Neuronal stem cell (in vitro differentiated cells): ENCODE measurements at regions not wholly inside any gene's neighbourhood (a gene's known extent, or its start where the extent isn't known, plus 50 kb on each side); places are given as distances from the start of the nearest gene placed in this dataset.

Experiments used
- DNase-seq: peaks from one replicate; pipeline ENCODE4 v3.0.0-alpha.2; 2013; ENCODE audit warnings: low spot score
- H2AFZ ChIP-seq: one replicate; pipeline ENCODE4 v1.6.1; 2013; ENCODE audit warnings: mild to moderate bottlenecking, low read length, inconsistent platforms
- H2AK5ac ChIP-seq: 2 replicates; pipeline ENCODE4 v1.6.1; 2013; ENCODE audit warnings: low read depth, mild to moderate bottlenecking, inconsistent platforms, low read length, moderate library complexity, mixed read lengths
- H2BK120ac ChIP-seq: 2 replicates; pipeline ENCODE4 v1.6.1; 2013; ENCODE audit warnings: low read depth, mild to moderate bottlenecking, inconsistent platforms, low read length, moderate library complexity, mixed read lengths
- H2BK12ac ChIP-seq: one replicate; pipeline ENCODE4 v1.6.1; 2013; ENCODE audit warnings: low read length, inconsistent platforms
- H2BK15ac ChIP-seq: 2 replicates; pipeline ENCODE4 v1.6.1; 2013; ENCODE audit warnings: mild to moderate bottlenecking, low read length, inconsistent platforms, mixed read lengths
- H2BK5ac ChIP-seq: one replicate; pipeline ENCODE4 v1.6.1; 2013; ENCODE audit warnings: inconsistent platforms, mild to moderate bottlenecking, low read length, moderate library complexity
- H3K14ac ChIP-seq: one replicate; pipeline ENCODE4 v1.6.1; 2013; ENCODE audit warnings: low read length, inconsistent platforms
- H3K18ac ChIP-seq: 2 replicates; pipeline ENCODE4 v1.6.1; 2013; ENCODE audit warnings: low read length, inconsistent platforms
- H3K23ac ChIP-seq: 2 replicates; pipeline ENCODE4 v1.6.1; 2013; ENCODE audit warnings: low read depth, mild to moderate bottlenecking, mixed read lengths, low read length, inconsistent platforms; ENCODE audit not compliant: poor library complexity
- H3K27ac ChIP-seq: replicated peaks from 3 replicates; pipeline ENCODE4 v1.5.1; 2013; ENCODE audit warnings: low read length, inconsistent platforms
- H3K27me3 ChIP-seq, 3 experiments: 2 replicates each; pipeline ENCODE4 v1.6.1; 2013; ENCODE audit warnings: low read length in 3 of 3, mild to moderate bottlenecking in 2 of 3, inconsistent platforms in 1 of 3, low read depth in 1 of 3, mixed read lengths in 1 of 3, moderate library complexity in 1 of 3; ENCODE audit not compliant: control insufficient read depth in 3 of 3, insufficient read depth in 3 of 3
- H3K36me3 ChIP-seq, 2 donors: replicated peaks in 1 of 2; 2 replicates each; pipeline ENCODE4 v1.6.1; 2013; ENCODE audit warnings: low read length in 2 of 2; ENCODE audit not compliant: control insufficient read depth in 2 of 2, insufficient read depth in 2 of 2
- H3K4ac ChIP-seq: 2 replicates; pipeline ENCODE4 v1.6.1; 2013; ENCODE audit warnings: inconsistent platforms, mild to moderate bottlenecking, low read length, moderate library complexity
- H3K4me1 ChIP-seq, 2 donors: 1 replicate in 1 of 2; 2 replicates in 1 of 2; pipeline ENCODE4 v1.6.1; 2013; ENCODE audit warnings: low read length in 2 of 2, low read depth in 1 of 2; ENCODE audit not compliant: control insufficient read depth in 2 of 2, insufficient read depth in 1 of 2
- H3K4me2 ChIP-seq: one replicate; pipeline ENCODE4 v1.6.1; 2013; ENCODE audit warnings: mild to moderate bottlenecking, low read length, inconsistent platforms; ENCODE audit not compliant: insufficient read depth, poor library complexity, severe bottlenecking
- H3K4me3 ChIP-seq, 2 donors: 2 replicates each; pipeline ENCODE4 v1.5.1; 2013; ENCODE audit warnings: low read length in 2 of 2, mild to moderate bottlenecking in 2 of 2, inconsistent platforms in 1 of 2, moderate library complexity in 1 of 2
- H3K79me1 ChIP-seq: one replicate; pipeline ENCODE4 v1.6.1; 2013; ENCODE audit warnings: low read depth, mild to moderate bottlenecking, inconsistent platforms, low read length, moderate library complexity
- H3K9ac ChIP-seq: one replicate; pipeline ENCODE4 v1.6.1; 2013; ENCODE audit warnings: mild to moderate bottlenecking, low read depth, low read length, inconsistent platforms; ENCODE audit not compliant: poor library complexity
- H3K9me3 ChIP-seq, 2 donors: replicated peaks in 1 of 2; 2 replicates each; pipeline versions ENCODE3 to v1.6.1; 2013; ENCODE audit warnings: low read length in 2 of 2, mild to moderate bottlenecking in 2 of 2, inconsistent platforms in 1 of 2, low read depth in 1 of 2, mixed read lengths in 1 of 2, moderate library complexity in 1 of 2; ENCODE audit not compliant: control insufficient read depth in 2 of 2, insufficient read depth in 1 of 2
- H4K8ac ChIP-seq: one replicate; pipeline ENCODE4 v1.6.1; 2013; ENCODE audit warnings: low read depth, mild to moderate bottlenecking, inconsistent platforms, low read length, moderate library complexity
- H4K91ac ChIP-seq: one replicate; pipeline ENCODE4 v1.6.1; 2013; ENCODE audit warnings: low read length, low read depth, mild to moderate bottlenecking, inconsistent platforms; ENCODE audit not compliant: poor library complexity
- WGBS, 2 donors: extraction: QIAGEN DNeasy Blood & Tissue Kit; methylation state at CpG; one replicate each; pipeline ENCODE4 v1.1.7; 2013; ENCODE audit warnings: missing lambda C conversion rate in 2 of 2, mixed read lengths in 1 of 2; ENCODE audit not compliant: insufficient read length in 2 of 2, insufficient replicate concordance in 1 of 2; ENCODE audit errors: extremely low coverage in 2 of 2; 5-methylcytosine and 5-hydroxymethylcytosine counted together

- Histone ChIP-seq H4K8ac (no peak overlapping the region), H2AK5ac (no peak overlapping the region), H3K9ac (no peak overlapping the region), H3K14ac (no peak overlapping the region), H3K4me1 (peaks cover 0 to 5% of the 10 kb centered on the region in 2 donors), H3K36me3 (no peaks in the 10 kb centered on the region), H3K23ac (no peak overlapping the region), H2BK120ac (no peak overlapping the region), H2BK15ac (no peak overlapping the region), H4K91ac (no peak overlapping the region), H3K79me1 (no peaks in the 10 kb centered on the region), H3K18ac (no peak overlapping the region), H3K27me3 (no peaks in the 10 kb centered on the region), H3K9me3 (no peaks in the 10 kb centered on the region), H3K4me3 (no peak overlapping the region), H3K4ac (no peak overlapping the region), H3K27ac (no peak overlapping the region), H2AFZ (no peak overlapping the region), H2BK5ac (no peak overlapping the region), H2BK12ac (no peak overlapping the region), H3K4me2 (no peak overlapping the region)
- no CpG with 5 or more reads among the region's 4 CpGs for WGBS, 2 donors
- no peak for DNase-seq
Measured at GRCh38 chr2:128564131-128564530, 245.5 kb upstream of the HS6ST1 start.

- no peak overlapping the region for H2BK15ac ChIP-seq
- no peaks in the 10 kb centered on the region for H3K9me3 ChIP-seq
- no peak overlapping the region for H2AK5ac ChIP-seq
- H3K18ac ChIP-seq: no peak overlapping the region
- H3K36me3 ChIP-seq: no peaks in the 10 kb centered on the region
- H3K4me1 ChIP-seq: peaks cover 0 to 5% of the 10 kb centered on the region in 2 donors
- no peak overlapping the region for H2BK120ac ChIP-seq
- H4K91ac ChIP-seq: no peak overlapping the region
- no CpG with 5 or more reads among the region's 6 CpGs for WGBS, 2 donors
- no peaks in the 10 kb centered on the region for H3K79me1 ChIP-seq
- H3K9ac ChIP-seq: no peak overlapping the region
- H2BK5ac ChIP-seq: no peak overlapping the region
- H3K4ac ChIP-seq: no peak overlapping the region
- H3K4me3 ChIP-seq: no peak overlapping the region
- H4K8ac ChIP-seq: no peak overlapping the region
- H3K14ac ChIP-seq: no peak overlapping the region
- H2AFZ ChIP-seq: no peak overlapping the region
- no peak overlapping the region for H3K27ac ChIP-seq
- no peak overlapping the region for H2BK12ac ChIP-seq
- H3K4me2 ChIP-seq: no peak overlapping the region
- no peak overlapping the region for H3K23ac ChIP-seq
- H3K27me3 ChIP-seq: no peaks in the 10 kb centered on the region
- DNase-seq: no peak
Measured at GRCh38 chr2:128564551-128564950, 245.9 kb upstream of the HS6ST1 start.

DNA sequence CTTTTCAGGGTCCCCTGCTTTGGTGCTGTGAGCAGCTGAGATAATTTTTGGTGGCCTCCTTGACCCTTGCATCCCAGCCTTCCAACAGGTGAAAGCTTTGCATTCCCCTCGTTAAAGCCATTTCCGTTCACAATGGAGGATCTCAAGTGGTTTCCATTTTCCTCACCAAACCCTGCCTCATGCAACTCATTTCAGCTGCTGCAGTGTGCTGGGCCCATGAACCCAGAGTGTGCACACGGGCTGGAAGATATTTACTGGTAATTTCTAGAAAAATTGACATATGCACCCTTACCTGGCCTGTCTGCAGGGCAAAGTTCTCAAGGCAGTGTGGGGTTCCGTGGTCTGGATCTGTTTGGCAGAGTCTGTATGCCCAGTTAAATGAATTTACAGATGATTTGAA lies 246.8 kb upstream of the HS6ST1 start:
- H3K27me3 ChIP-seq: no peaks in the 10 kb centered on the region
- no CpG with 5 or more reads among the region's 4 CpGs for WGBS, 2 donors
- no peak overlapping the region for H3K14ac ChIP-seq
- no peak overlapping the region for H2AFZ ChIP-seq
- H3K4me2 ChIP-seq: no peak overlapping the region
- peaks cover 0 to 5% of the 10 kb centered on the region in 2 donors for H3K4me1 ChIP-seq
- H3K36me3 ChIP-seq: no peaks in the 10 kb centered on the region
- H2BK5ac ChIP-seq: no peak overlapping the region
- H3K9ac ChIP-seq: no peak overlapping the region
- no peaks in the 10 kb centered on the region for H3K79me1 ChIP-seq
- H3K9me3 ChIP-seq: no peaks in the 10 kb centered on the region
- no peak overlapping the region for H2AK5ac ChIP-seq
- H3K4ac ChIP-seq: no peak overlapping the region
- H4K91ac ChIP-seq: no peak overlapping the region
- DNase-seq: no peak
- no peak overlapping the region for H4K8ac ChIP-seq
- no peak overlapping the region for H2BK120ac ChIP-seq
- no peak overlapping the region for H3K27ac ChIP-seq
- no peak overlapping the region for H3K23ac ChIP-seq
- no peak overlapping the region for H3K18ac ChIP-seq
- H2BK15ac ChIP-seq: no peak overlapping the region
- H2BK12ac ChIP-seq: no peak overlapping the region
- H3K4me3 ChIP-seq: no peak overlapping the region

GRCh38 chr2:128566671-128567070 lies 248.0 kb upstream of the HS6ST1 start:
- Histone ChIP-seq H4K8ac (no peak overlapping the region), H3K36me3 (no peaks in the 10 kb centered on the region), H3K4me1 (peaks cover 0 to 5% of the 10 kb centered on the region in 2 donors), H2AFZ (no peak overlapping the region), H3K79me1 (no peaks in the 10 kb centered on the region), H3K14ac (no peak overlapping the region), H2BK5ac (no peak overlapping the region), H3K27ac (no peak overlapping the region), H4K91ac (no peak overlapping the region), H3K27me3 (no peaks in the 10 kb centered on the region), H3K9ac (no peak overlapping the region), H2BK120ac (no peak overlapping the region), H2BK12ac (no peak overlapping the region), H3K18ac (no peak overlapping the region), H3K23ac (no peak overlapping the region), H3K4ac (no peak overlapping the region), H2AK5ac (no peak overlapping the region), H2BK15ac (no peak overlapping the region), H3K9me3 (no peaks in the 10 kb centered on the region), H3K4me2 (no peak overlapping the region), H3K4me3 (no peak overlapping the region)
- no peak for DNase-seq
- no CpG with 5 or more reads among the region's 1 CpG for WGBS, 2 donors
